NCI-H2107 (cell line): ENCODE measurements at regions not wholly inside any gene's neighbourhood (a gene's known extent, or its start where the extent isn't known, plus 50 kb on each side); places are given as distances from the start of the nearest gene placed in this dataset.
"Not testable (repeated sequence)": the region's sequence is repeated elsewhere in the genome, so short reads cannot be mapped to it uniquely, and the experiment has no call there.

Experiments
- DNase-seq: peaks from one replicate; lab custom pipeline; 2025; lab: John Stamatoyannopoulos, UW

DNA sequence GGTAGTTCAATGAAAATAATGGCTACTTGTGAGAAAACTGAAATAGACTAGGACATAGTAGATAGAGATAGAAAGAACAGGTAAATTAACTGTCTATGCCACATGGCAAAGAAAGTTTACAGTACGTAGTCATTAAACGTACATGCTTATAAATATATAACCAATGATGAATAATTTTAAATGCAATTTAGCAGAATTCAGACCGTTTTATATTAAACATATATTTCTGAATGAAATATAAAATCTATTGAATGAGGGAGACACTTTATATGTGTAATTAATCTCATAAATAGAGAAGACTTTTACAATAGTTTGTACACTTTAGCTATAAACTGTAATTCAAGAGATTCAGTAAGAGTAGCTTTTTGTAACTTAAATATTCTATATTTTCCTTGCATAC, 124.4 kb upstream of the VPREB1 start:
- no peak for DNase-seq

DNA sequence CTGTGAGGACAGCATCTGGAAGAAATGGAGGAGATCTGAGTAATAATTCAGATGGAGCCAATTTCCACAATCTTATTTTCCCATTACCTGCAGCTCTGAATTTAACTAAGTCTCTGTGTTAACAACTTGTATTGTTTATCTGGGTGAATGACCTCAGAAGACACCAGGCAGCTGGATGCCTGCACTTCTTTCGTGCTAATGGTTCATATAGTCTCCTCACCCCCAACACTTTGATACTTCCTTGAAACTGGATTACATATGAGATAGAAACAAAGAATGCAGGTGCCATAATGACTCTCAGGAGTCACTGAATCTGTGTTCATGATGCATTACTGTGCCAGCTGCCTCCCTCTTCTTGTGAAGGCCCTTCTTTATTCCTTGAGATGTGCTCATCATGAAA, 125.6 kb upstream of the VPREB1 start:
- no peak for DNase-seq

DNA sequence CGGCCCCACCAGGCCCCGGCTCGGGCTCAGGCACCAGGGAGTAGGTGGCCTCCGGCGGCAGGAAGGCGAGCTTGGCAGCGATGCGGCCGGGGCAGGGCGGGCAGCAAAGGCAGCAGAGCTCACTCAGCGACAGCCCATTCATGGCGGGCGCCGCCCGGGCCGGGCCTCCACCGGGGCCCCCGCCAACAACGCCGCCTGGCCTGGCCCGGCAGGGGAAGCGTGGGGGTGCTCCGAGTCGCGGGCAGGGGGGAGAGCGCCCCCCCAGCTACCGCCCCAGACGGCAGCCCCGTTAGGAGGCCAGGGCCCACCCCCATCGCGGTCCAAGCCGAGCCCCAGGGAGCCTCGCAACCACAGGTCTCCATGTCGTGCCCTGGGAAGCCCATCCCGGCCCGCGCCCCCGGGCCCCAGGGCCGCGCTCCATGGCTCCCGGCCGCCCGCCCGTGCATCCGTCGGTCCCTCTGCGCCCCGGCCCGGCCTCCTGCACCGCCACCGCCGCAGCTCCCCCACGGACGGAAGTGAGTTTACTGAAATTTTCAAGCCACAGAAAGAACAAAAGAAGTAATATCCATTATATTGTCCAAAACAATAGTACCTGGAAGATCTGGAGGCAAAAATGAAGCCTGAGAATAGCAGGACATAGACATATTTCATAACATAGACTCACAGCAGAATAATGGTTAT, 126.6 kb upstream of the VPREB1 start:
- DNase-seq: not testable (repeated sequence)

DNA sequence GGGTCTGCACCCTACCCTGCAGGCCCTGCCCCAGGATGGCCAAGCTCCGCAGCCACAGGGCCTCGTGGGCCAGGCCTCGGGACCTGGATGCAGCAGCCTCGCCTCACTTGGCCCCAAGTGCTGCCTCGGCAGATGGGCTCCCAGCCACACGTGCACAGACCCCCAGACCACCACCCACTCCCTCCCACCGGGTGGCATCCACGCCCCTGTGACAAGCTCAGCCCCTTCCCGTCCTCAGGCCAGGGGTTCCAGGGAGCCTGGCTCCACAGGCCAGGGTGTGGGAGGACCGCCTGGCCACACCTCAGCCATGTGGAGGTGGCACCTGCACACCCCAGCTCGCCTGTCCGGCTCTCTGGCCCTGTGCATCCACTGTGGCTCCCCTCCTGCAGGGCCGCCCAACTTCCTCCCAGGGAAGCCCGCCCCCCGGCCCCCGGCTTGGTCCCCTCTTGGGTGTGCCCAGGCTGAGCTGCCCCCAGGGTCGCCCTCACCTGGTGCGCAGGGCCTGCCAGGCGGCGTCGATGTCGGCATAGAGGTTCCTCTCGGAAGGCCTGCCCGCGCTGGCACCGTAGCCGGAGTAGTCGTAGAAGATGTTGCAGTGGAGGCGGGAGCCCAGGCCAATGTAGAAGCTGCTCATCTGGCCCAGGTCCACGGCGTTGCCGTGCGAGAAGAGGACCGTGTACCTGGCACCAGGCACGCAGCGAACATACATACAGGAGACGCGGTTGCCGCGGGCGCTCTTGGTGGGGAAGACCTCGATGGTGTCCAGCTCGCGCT, 127.4 kb upstream of the VPREB1 start:
- DNase-seq: not testable (repeated sequence)

DNA sequence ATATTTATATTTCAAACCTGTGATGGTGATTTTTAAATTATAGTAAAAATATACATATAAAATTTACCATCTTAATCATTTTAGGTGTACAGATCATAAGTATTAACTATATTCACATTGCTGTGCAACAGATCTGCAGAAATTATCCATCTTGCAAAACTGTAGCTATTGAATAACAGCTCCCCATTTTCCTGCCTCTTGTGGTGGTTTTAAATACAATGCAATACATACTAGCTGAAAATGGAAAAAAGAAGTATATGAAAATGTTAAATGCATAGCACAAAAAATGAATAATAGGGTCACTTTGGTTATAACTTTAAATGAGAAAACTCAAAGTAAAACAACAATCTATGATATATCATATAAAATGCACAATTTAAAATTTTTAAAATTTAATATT, 130.9 kb upstream of the VPREB1 start:
- DNase-seq: no peak

DNA sequence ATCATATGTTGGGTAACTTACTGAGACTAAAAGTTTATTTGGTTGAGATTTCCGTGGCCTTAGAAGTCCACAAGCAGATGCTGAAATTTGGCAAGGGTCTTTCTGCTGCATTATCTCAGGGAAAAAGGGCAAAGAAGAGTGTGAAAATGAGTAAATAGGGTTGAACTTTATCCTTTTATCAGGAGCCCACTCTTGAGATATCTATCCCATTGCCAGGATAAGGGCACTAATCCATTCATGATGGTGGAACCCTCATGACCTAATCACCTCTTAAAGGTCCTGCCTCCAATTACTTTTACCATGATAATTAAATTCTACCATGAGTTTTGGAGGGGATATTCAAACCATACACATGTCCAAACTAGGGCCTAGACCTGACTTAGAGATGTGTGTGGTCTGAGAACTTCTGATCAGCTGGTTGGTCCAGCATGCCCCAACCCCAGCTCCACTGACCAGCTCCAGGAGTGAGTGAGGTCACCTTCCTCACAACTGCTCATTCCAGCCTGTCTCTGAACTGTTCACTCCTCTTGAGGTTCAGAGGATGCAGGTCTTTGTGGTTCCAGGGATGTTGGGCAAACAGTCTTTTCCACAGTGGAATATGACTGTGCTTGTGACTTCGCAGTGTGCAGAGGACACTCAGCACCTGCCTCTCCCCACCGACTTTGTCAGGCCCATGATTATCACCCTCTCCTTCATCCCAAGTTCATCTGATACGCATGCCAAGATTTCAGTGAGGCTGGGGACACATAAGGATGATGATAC, 130.1 kb upstream of the TOP3B start:
- DNase-seq: no peak

DNA sequence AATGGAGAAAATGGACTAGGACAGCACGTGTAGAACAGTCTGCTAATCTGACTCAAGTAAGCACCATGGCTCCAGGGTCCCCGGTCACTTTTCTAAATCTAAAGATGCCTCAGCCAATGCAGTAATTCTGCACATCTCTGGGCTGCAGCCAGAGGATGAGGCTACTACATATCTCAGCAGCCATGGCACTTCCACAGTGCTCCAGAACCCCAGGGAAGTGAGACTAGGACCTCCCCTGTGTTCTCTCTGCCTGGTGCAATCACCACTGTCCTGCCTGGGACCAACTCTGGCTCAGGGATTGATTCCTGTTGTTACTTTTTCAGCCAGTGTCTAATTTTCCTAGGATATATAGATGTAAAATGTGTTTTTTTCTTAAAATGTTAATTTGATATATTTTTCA, 129.4 kb upstream of the TOP3B start:
- DNase-seq: no peak

DNA sequence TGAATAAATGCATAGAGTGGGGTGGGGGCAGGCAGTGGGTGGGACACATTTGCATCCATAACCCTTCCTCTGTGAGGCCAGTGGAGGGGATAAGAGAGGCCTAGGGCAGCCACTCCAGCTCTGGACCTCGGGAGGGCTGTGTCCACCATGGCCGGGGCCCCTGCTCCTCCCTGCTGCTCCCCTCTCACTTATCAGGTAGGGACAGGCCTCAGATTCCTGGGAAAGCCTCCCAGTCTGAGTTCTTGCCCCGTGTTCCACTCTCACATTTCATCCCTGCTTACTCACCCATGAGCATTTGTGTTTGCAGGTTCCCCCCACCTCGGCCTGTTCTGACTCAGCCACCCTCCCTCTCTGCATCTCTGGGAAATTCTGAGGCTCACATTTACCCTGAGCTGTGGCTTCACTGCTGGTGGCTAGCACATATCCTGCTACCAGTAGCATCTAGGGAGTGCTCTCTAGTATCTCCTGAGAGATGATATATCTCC, 128.7 kb upstream of the TOP3B start:
- DNase-seq: no peak

DNA sequence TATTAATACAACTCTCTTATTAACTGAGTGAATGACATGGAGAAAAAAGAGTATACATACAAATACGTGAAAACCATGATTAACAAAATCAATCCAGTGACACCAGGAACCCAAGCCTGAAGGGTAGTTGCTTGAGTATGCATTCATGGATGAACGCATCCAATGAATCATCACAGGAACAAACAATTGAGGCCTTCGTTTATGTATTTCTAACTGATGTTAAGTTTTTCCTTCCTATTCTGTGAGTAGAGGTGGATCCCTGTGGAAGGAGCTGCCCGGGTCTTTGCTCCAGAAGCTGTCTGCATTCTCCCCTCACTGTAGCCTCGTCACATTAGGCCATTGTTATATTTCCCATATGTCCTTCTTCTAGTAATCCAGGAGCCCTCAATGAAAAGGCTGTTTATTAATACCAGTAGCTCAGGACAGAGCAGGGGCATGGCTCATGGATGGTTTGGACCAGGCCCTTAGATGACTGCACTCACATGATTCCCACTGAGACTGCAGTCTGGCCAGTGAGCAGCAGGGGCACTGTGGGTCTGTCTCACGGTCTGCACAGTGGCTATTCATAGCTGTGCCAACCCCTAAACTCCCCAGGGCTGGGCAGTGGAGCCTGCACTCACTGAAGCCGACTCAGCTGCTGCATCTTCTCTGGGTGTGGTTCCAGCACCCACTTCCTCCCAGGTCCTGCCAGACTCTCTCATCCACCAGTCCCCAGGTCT, 128.1 kb upstream of the TOP3B start:
- DNase-seq: no peak

DNA sequence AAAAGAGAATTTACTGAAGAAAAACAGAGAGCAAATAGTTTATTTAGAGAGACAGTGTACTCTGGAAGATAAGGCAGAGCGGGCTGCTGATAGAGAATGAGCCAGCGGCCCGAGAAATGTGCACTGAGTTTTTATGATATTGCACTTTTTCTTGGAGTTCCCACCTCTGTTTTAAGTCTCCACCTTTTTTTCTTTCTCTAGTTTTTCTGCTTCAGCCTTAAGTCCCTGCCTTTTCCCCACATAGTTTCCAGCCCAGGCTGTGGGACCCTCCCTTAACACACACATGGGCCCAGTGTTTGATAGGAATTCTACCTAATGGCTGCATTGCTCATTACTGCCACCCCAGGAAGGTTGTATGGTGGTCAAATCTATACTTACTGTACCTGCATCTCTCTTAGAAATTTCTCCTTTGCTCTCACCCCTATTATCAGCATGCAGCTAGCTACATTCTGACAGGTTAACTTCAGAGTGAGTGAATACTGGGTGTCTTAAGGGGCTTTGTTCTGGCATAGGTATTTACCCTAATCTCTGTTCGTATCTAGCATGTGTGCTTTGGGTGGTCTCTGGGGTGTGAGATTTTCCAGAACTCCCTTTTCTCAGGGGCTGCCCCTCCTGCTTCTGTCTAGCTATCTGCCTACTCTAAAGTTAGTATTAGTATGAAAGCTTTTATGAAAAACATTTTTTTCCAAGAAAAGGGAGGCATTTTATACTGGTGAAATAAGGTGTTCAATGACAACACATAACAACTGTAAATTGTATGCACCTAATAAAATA, 127.3 kb upstream of the TOP3B start:
- DNase-seq: no peak

DNA sequence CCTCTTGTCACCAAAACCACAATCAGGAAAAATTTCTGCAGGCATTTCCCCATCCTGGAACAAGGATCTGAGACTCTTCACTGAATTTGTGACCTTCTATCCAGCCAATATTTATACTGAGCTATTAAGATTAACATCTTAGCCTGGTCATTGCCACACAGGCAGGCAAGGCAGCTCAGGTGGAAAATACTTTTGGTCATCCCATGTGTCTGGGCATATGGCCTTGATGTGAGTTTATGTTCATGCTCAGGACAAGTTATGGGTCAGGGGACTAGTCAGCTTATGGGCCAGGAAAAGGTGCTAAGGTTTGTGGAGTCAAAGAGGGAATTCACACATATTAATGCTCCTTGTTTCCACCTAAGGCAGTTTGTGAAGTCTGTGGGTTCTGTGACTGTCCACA, 124.3 kb upstream of the TOP3B start:
- DNase-seq: no peak

DNA sequence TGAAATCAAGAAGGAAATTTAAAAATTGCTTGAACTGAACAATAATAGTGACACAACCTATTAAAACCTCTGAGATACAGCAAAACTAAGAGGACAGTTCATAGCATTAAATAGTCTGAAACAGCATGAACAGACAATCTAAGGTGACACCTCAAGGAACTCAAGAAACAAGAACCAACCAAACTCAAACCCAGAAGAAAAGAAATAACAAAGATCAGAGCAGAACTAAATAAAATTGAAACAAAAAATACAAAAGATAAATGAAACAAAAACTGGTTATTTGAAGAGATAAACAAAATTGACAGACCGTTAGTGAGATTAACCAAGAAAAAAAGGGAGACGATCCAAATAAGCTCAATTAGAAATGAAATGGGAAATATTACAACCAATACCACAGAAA, 122.8 kb upstream of the TOP3B start:
- no peak for DNase-seq

DNA sequence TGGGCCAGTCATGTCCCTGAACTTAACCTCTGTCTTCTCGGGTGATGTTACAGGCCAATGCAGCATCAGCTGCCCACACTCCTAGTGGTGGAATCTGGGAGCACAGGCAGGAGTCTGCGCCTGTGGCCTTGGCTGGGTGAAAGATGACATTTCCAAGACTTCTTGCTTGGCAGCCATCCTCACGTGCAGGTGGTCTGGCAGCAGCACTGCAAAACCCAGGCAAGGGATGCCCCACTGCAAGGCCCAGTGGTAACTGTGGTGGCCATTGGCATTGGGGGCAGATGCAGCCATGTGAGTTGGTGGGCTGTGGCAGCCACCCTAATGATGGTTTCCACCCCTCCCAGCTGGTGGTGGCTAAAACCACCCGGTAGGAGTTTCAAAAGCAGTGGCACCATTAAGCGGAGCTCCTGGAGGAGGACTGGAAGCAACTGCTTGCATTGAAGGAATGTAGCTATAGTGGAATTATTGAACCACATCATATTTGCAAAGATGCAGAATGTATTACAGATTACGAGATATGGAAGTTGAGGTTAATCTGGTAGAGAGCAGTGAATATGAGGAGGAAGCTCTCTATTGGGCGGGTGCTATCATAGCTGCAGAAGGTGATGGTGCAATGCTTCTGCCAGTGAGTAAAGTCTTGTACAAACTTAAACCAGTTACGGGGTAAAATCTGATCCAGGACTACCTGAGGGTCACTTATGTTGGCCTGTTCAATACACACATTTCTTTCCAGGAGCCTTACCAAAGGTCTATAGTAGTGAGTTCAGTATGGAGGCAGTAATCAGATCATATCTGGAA, 120.7 kb upstream of the TOP3B start:
- DNase-seq: no peak

DNA sequence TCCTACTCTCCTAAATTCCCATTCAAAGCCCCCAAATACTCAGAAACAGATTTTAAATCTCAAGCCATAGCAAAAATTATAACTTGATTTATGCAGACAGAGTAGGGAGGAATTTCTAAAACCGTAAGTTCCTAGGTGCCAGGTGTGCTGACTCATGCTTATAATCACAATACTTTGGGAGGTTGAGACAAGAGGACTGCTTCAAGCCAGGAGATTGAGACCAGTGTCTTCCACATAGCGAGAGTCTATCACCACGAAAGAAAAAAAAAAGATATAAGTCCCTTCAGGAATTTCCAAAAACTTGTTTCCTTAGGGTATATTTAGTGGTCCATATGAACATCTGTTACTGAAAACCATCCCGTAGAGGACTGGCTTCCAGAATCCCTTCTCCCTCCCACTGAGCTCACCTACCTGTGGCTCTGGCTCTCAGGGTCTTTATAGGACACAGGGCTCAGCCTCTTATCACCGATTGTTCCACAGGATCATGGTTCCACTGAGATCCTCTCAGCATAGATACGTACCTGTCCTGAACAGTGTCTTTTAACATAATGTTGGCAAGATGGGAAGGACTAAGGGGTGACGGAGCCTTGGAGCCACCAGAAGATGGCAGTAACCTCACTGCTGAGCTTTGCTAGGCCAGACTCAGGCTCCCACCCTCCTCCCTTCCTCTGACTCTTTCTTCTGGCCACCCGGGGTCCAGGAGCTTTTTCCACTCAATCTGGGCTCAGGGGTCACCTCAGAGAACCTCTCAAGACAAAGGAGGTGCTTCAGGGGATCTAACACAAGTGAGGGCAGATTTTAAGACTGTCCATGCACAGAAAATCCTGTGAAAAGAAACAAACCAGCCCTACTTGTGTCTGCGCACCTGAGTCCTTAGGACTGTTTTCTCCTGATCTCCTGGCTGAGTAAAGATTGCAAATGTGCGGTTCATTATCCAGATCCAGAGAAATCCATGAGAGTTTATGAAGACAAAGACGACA, 117.5 kb upstream of the TOP3B start:
- no peak for DNase-seq

DNA sequence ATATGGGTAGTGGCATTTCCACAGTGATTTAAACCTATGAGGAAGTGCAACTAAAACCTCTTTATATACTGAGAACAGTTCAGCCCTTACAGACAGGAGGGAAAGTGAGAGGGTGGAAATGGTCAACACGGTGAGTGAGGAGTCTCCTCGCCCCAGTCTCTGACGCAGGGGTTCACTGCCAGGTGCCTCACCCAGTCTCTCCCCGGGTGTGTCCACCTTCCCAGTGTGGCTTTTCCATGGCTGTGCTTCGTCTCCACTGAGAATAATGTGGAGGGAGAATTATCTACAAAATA, 116.6 kb upstream of the TOP3B start:
- no peak for DNase-seq

DNA sequence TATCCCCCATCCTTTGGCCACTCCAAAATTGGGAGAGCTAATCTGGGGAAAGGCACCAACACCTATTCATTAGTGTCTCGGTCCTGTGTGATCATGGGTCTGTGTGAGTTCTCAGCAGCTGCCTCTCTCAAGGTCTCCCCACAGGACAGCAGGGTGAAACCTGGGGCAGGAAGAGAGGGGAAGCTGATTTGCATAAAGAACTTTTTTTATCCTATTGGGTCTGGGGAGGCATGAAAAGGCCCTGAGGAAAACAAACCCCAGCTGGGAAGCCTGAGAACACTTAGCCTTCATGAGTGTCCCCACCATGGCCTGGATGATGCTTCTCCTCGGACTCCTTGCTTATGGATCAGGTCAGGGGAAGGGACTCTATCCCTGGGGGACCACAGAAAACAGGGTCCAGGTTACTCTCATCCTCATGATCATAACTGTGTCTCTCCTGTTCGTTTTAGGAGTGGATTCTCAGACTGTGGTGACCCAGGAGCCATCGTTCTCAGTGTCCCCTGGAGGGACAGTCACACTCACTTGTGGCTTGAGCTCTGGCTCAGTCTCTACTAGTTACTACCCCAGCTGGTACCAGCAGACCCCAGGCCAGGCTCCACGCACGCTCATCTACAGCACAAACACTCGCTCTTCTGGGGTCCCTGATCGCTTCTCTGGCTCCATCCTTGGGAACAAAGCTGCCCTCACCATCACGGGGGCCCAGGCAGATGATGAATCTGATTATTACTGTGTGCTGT, 116.0 kb upstream of the TOP3B start:
- no peak for DNase-seq

DNA sequence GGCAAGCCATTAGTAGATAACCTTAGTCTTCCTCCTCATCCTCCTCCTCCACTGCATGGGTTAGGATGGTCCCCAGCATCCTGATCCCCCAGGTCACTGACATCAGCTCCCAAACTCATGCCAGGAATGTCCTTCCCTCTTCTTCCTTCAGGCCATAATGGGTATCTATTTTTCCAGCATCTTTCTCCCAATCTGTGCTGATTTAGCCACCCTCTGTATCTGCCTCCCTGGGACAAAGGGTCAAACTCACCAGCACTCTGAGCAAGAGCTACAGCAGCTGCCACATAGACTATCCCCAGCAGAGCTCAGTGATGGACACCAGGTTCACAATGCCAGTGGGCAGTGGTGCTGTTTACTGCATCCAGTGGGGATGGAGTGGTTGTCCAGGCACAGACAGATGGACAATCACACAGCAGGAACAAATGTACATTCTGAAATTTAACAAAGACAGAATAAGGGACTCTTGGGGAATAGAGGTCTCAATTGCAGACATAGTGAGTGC, 115.2 kb upstream of the TOP3B start:
- no peak for DNase-seq

DNA sequence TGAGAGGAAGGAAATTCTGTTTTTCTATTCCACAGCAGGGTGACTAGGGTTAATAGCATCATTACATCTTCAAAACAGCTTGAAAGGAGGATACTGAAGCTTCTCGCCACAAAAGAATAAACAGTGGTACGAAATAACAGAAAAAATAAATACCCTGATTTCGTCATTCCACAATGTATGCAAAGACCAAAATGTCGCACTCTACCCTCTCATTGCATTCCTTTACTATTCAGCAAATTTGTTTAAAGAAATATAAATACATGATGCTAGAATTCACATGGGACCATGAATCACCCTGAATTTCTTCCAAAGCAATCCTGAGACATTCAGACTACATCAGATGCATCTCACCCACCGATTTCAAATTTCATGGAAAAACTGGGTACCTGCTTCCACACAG, 112.3 kb upstream of the TOP3B start:
- no peak for DNase-seq

DNA sequence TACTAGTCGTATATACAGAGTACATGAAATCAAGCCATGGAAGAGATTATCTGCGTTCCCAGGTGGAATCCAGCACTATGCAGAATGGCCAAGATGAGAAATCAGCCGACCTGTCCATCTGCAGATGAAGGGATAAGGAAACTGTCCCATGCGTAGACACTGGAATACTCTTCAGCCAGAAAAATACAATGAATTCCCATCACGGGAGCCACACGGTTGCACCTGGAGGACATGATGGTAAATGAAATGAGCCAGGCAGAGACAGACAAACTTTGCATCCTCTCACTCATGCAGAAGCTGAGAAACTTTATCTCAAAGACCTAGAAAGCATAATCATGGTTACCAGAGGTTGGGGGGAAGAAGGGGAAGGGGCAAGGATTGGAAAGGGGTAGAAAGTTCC, 111.9 kb upstream of the TOP3B start:
- DNase-seq: no peak
